22Rv1 (cell line): ENCODE measurements at regions not wholly inside any gene's neighbourhood (a gene's known extent, or its start where the extent isn't known, plus 50 kb on each side); places are given as distances from the start of the nearest gene placed in this dataset.

Experiments used
- H3K27ac ChIP-seq: fragments of 450-650 bp; 2 replicates; pipeline ENCODE4 v1.5.1; 2017
- CTCF ChIP-seq: fragments of 450-650 bp; IDR thresholded peaks from 2 replicates; pipeline ENCODE4 v1.5.1; 2017; ENCODE audit warnings: mild to moderate bottlenecking
- ZFX ChIP-seq: fragments of 450-650 bp; IDR thresholded peaks from 2 replicates; pipeline ENCODE4 v1.6.1; 2017; ENCODE audit warnings: antibody characterized with exemption, borderline replicate concordance

- TF ChIP-seq CTCF = no peak
- TF ChIP-seq ZFX = no peak
- no peak overlapping the region for H3K27ac ChIP-seq
Measured at GRCh38 chr18:77716282-77716681, 466.6 kb downstream of the GALR1 start.

- no peak overlapping the region for H3K27ac ChIP-seq
- TF ChIP-seq ZFX (no peak), CTCF (peak; percentile 59)
Measured at GRCh38 chr18:77733292-77733903, 483.8 kb downstream of the GALR1 start.

GRCh38 chr18:77736842-77737241 lies 487.2 kb downstream of the GALR1 start:
- no peak for TF ChIP-seq ZFX
- TF ChIP-seq CTCF = no peak

GRCh38 chr18:77737405-77737804 lies 487.8 kb downstream of the GALR1 start:
- TF ChIP-seq ZFX (no peak), CTCF (no peak)
- no peak overlapping the region for H3K27ac ChIP-seq

More at GRCh38 chr18:77736842-77737241, 487.2 kb downstream of the GALR1 start:
- no peak overlapping the region for H3K27ac ChIP-seq

GRCh38 chr18:77749089-77749488 lies 499.4 kb downstream of the GALR1 start:
- H3K27ac ChIP-seq = no peak overlapping the region
- TF ChIP-seq ZFX (no peak), CTCF (peak; percentile 82)

- no peak overlapping the region for H3K27ac ChIP-seq
- TF ChIP-seq CTCF (no peak), ZFX (no peak)
Measured at GRCh38 chr18:77750006-77750405, 500.4 kb downstream of the GALR1 start.

GRCh38 chr18:77754475-77755044 lies 504.9 kb downstream of the GALR1 start:
- H3K27ac ChIP-seq = no peak overlapping the region
- TF ChIP-seq CTCF (no peak), ZFX (no peak)
